ENCODE measurements at regions not wholly inside any gene's neighbourhood (a gene's known extent, or its start where the extent isn't known, plus 50 kb on each side); places are given as distances from the start of the nearest gene placed in this dataset.

GRCh38 chr16:52957199-52957598 is 95.5 kb downstream of the CHD9NB start:
- TF ChIP-seq, protein P1, sequence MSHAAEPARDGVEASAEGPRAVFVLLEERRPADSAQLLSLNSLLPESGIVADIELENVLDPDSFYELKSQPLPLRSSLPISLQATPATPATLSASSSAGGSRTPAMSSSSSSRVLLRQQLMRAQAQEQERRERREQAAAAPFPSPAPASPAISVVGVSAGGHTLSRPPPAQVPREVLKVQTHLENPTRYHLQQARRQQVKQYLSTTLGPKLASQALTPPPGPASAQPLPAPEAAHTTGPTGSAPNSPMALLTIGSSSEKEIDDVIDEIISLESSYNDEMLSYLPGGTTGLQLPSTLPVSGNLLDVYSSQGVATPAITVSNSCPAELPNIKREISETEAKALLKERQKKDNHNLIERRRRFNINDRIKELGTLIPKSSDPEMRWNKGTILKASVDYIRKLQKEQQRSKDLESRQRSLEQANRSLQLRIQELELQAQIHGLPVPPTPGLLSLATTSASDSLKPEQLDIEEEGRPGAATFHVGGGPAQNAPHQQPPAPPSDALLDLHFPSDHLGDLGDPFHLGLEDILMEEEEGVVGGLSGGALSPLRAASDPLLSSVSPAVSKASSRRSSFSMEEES (CRISPR knock-in tag; IDR thresholded peaks at IDR 0.05), result no peak
- no peak for TF ChIP-seq ZFX (CRISPR knock-in tag; IDR thresholded peaks at IDR 0.05; ENCODE audit: low read depth)
- TF ChIP-seq ZMAT3 (CRISPR knock-in tag; conservative IDR thresholded peaks at IDR 0.05), result no peak
- TF ChIP-seq ATM (IDR thresholded peaks at IDR 0.05; ENCODE audit: borderline replicate concordance), result no peak
- no peak for TF ChIP-seq SP2 (CRISPR knock-in tag; IDR thresholded peaks at IDR 0.05)
- TF ChIP-seq SP1 (IDR thresholded peaks at IDR 0.05), result no peak
- TF ChIP-seq SP1 (CRISPR knock-in tag; IDR thresholded peaks at IDR 0.05), result no peak
- TF ChIP-seq POLR2AphosphoS5 (IDR thresholded peaks at IDR 0.05; ENCODE audit: low read depth, low read length), result no peak
- no peak for TF ChIP-seq KDM5B (CRISPR knock-in tag; IDR thresholded peaks at IDR 0.05; ENCODE audit: borderline replicate concordance)
- TF ChIP-seq ZNF570 (CRISPR knock-in tag; IDR thresholded peaks at IDR 0.05; ENCODE audit: borderline replicate concordance), result no peak
- no peak for TF ChIP-seq ZNF629 (CRISPR knock-in tag; conservative IDR thresholded peaks at IDR 0.05)
- no peak for TF ChIP-seq ZFP41 (CRISPR knock-in tag; IDR thresholded peaks at IDR 0.05; ENCODE audit: borderline replicate concordance)
- no peak for TF ChIP-seq NR2C2 (CRISPR knock-in tag; IDR thresholded peaks at IDR 0.05; ENCODE audit: borderline replicate concordance)
- TF ChIP-seq FOXJ3 (CRISPR knock-in tag; IDR thresholded peaks at IDR 0.05; ENCODE audit: borderline replicate concordance), result no peak
